Vagina (tissue), 2 donors: ENCODE measurements at regions not wholly inside any gene's neighbourhood (a gene's known extent, or its start where the extent isn't known, plus 50 kb on each side); places are given as distances from the start of the nearest gene placed in this dataset.

Experiments
- POLR2A ChIP-seq, 2 donors: fragments of 450-650 bp; IDR thresholded peaks; one replicate each; pipeline ENCODE4 v1.6.1; 2017; ENCODE audit warnings: antibody characterized with exemption in 2 of 2, mild to moderate bottlenecking in 2 of 2, moderate library complexity in 2 of 2
- TF ChIP-seq, protein P1 (sequence below), 3 experiments: fragments of 450-650 bp in 2 of 3; fragments of 200-600 bp in 1 of 3; sonication (generic) in 1 of 3; IDR thresholded peaks; one replicate each; pipeline ENCODE4 v1.5.1; 2017 to 2019; ENCODE audit warnings: antibody characterized with exemption in 3 of 3, mild to moderate bottlenecking in 2 of 3, moderate library complexity in 2 of 3

DNA sequence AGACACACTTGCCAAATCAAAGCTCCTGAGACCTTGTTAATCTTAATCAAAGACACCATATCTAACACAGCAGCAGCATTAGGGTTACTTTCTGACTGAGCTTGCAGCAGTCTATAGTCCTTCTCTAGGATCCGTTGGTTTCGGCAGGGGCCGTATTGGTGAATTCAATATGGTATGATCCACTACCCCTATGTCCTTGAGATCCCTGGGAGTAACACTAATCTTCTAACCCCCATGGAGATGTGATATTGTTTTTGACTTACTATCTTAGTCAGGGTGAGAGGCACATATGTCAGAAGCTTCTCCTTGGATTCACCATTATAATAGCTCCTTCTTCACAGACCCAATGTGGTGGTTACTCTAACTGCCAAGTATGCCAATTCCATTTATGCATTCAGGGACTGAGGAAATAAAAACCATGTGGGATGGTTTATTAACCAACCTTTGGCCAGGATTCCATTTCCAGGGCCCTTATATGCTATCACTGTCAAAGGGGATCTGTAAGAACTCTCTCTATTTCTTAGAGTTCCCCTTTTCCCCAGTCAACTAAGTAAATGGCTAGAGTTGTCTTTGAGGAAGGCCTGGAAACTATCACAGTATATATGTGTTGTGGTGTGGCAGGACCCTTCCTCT lies 673.6 kb upstream of the USP24 start:
- TF ChIP-seq, protein P1, sequence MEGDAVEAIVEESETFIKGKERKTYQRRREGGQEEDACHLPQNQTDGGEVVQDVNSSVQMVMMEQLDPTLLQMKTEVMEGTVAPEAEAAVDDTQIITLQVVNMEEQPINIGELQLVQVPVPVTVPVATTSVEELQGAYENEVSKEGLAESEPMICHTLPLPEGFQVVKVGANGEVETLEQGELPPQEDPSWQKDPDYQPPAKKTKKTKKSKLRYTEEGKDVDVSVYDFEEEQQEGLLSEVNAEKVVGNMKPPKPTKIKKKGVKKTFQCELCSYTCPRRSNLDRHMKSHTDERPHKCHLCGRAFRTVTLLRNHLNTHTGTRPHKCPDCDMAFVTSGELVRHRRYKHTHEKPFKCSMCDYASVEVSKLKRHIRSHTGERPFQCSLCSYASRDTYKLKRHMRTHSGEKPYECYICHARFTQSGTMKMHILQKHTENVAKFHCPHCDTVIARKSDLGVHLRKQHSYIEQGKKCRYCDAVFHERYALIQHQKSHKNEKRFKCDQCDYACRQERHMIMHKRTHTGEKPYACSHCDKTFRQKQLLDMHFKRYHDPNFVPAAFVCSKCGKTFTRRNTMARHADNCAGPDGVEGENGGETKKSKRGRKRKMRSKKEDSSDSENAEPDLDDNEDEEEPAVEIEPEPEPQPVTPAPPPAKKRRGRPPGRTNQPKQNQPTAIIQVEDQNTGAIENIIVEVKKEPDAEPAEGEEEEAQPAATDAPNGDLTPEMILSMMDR (IDR thresholded peaks at IDR 0.05), result no peak
- TF ChIP-seq POLR2A (IDR thresholded peaks at IDR 0.05), result no peak
